Kidney (tissue), 13 donors: ENCODE measurements at regions not wholly inside any gene's neighbourhood (a gene's known extent, or its start where the extent isn't known, plus 50 kb on each side); places are given as distances from the start of the nearest gene placed in this dataset.
"Not testable (repeated sequence)": the region's sequence is repeated elsewhere in the genome, so short reads cannot be mapped to it uniquely, and the experiment has no call there.

Experiments
- DNase-seq, 5 donors: peaks; one replicate each; pipeline ENCODE4 v3.0.0-alpha.2; 2013 to 2020
- FAIRE-seq: peaks from 2 replicates; lab custom pipeline; 2012; peaks lifted over from hg19 to GRCh38; lab: Jason Lieb, UNC
- H3K27ac ChIP-seq, 2 donors: one replicate each; pipeline ENCODE4 v1.7.0; 2013; ENCODE audit warnings: low read depth in 2 of 2, low read length in 2 of 2, inconsistent platforms in 1 of 2
- H3K27me3 ChIP-seq: one replicate; pipeline ENCODE4 v1.7.1; 2013; ENCODE audit warnings: low read length, inconsistent platforms; ENCODE audit not compliant: control insufficient read depth, insufficient read depth
- H3K36me3 ChIP-seq, 3 donors: one replicate each; pipeline versions ENCODE4 v1.7.0 to v1.7.1; 2013; ENCODE audit warnings: low read length in 3 of 3, control low read depth in 1 of 3, inconsistent platforms in 1 of 3; ENCODE audit not compliant: insufficient read depth in 3 of 3, control insufficient read depth in 2 of 3
- H3K4me1 ChIP-seq, 3 donors: one replicate each; pipeline versions ENCODE4 v1.7.0 to v1.7.1; 2013; ENCODE audit warnings: low read length in 3 of 3, inconsistent platforms in 1 of 3, low read depth in 1 of 3; ENCODE audit not compliant: control insufficient read depth in 2 of 3, insufficient read depth in 2 of 3
- H3K4me3 ChIP-seq, 3 donors: one replicate each; pipeline versions ENCODE4 v1.7.0 to v1.8.1; 2013; ENCODE audit warnings: low read length in 3 of 3, control low read depth in 1 of 3, inconsistent platforms in 1 of 3
- H3K9ac ChIP-seq, 3 donors: one replicate each; pipeline versions ENCODE4 v1.7.0 to v1.7.1; 2013; ENCODE audit warnings: low read length in 3 of 3, control low read depth in 1 of 3, inconsistent platforms in 1 of 3
- H3K9me3 ChIP-seq, 3 donors: one replicate each; pipeline versions ENCODE4 v1.7.0 to v1.7.1; 2013; ENCODE audit warnings: low read length in 3 of 3, control low read depth in 1 of 3, inconsistent platforms in 1 of 3; ENCODE audit not compliant: control insufficient read depth in 2 of 3, insufficient read depth in 1 of 3
- CTCF ChIP-seq: IDR thresholded peaks from 3 replicates; pipeline ENCODE4 v1.5.1; 2012; ENCODE audit warnings: mild to moderate bottlenecking, moderate library complexity, borderline replicate concordance; ENCODE audit not compliant: insufficient read depth; ENCODE audit errors: extremely low read depth
- intact Hi-C: fragments of 100-400 bp; cut with DNase I; formaldehyde crosslinking; loops from one replicate; pipeline ENCODE4 v1.11.1; 2022
- donor health status: control.
- donor health status: control.
- donor health status: control.
- donor health status: control.
- donor health status: control.
- donor health status: DM: yes; HTN: yes; CAD: no.
- donor health status: Normal renal cell carcinoma (clear cell type).

DNA sequence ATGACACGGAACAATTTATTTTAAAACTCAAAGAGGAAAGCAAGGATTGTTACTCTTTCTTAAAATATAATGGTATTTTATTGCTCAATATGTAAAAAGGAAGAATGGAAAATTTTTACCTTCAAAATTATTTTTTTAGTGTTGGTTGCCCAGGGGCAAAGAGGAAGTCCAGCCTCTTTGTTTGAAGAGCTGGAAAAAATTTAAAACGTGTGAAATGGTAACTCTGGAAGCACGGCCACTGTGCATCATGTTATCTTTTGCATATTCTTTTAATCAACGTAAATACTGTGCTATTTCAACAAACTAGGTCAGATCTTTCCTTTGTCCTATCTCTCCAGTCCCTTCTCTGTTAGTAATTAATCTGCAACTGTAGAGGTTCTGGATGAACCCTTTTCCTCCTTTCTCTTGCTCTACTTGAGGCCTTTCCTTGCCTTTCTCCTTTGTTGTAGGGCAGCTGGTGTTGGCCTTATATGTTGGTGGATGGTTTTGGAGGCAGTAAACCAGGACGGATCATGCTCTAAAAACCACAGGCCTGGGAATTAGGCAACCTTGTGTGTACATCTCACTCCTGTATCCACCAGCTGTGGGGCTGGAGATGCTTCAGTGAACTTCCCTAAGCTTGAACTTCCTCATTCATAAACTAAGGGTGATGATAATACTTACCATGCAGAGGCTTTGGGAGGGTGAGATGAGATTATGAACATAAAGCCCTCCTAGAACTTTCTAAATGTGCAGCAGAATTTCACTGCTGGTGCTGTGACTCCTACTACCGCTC is 143.3 kb downstream of the PRL start:
- H3K9ac ChIP-seq = no peak overlapping the region
- no peaks in the 10 kb centered on the region for H3K9me3 ChIP-seq
- no peak for FAIRE-seq

GRCh38 chr6:22155551-22155950 is 141.3 kb downstream of the PRL start:
- Histone ChIP-seq H3K4me3 (no peak overlapping the region), H3K9ac (no peak overlapping the region), H3K27me3 (no peaks in the 10 kb centered on the region), H3K4me1 (peaks cover 1 to 4% (median 2%) of the 10 kb centered on the region in 3 donors), H3K27ac (no peak overlapping the region), H3K36me3 (no peaks in the 10 kb centered on the region), H3K9me3 (no peaks in the 10 kb centered on the region)
- no peak for TF ChIP-seq CTCF
- intact Hi-C loops = no loop called here
- DNase-seq (no peak), FAIRE-seq (no peak)

More for the DNA sequence above, 143.3 kb downstream of the PRL start:
- intact Hi-C loops = no loop called here
- no peaks in the 10 kb centered on the region for H3K27me3 ChIP-seq
- DNase-seq = no peak
- H3K36me3 ChIP-seq = no peaks in the 10 kb centered on the region
- H3K4me3 ChIP-seq = no peak overlapping the region
- H3K4me1 ChIP-seq = peaks cover 11 to 22% (median 16%) of the 10 kb centered on the region in 3 donors
- TF ChIP-seq CTCF = no peak
- no peak overlapping the region for H3K27ac ChIP-seq

DNA sequence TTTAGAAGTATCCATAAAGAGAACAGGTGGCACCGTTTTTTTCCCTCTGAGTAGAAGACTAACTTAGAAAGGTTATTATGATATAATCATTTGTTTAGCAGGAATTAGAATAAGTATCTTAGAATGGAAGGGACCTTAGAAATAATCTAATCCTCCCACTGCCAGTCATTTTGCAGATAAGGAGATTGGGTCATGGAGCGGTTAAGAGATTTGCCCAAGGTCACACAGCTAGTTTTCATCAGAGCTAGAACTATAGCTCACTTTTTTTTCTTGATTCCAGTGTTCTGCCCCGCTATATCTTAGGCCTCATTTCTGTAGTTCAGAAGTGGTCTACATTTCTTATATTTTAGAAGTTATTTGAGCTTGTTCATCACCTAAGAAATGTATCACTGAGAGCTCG is 139.6 kb downstream of the PRL start:
- TF ChIP-seq CTCF = no peak
- no peaks in the 10 kb centered on the region for H3K27me3 ChIP-seq
- no peak overlapping the region for H3K27ac ChIP-seq
- FAIRE-seq = no peak
- intact Hi-C loops = no loop called here
- H3K9ac ChIP-seq = no peak overlapping the region
- no peaks in the 10 kb centered on the region for H3K9me3 ChIP-seq
- no peak overlapping the region for H3K4me3 ChIP-seq
- H3K36me3 ChIP-seq = no peaks in the 10 kb centered on the region
- no peak for DNase-seq
- H3K4me1 ChIP-seq = no peaks in the 10 kb centered on the region

DNA sequence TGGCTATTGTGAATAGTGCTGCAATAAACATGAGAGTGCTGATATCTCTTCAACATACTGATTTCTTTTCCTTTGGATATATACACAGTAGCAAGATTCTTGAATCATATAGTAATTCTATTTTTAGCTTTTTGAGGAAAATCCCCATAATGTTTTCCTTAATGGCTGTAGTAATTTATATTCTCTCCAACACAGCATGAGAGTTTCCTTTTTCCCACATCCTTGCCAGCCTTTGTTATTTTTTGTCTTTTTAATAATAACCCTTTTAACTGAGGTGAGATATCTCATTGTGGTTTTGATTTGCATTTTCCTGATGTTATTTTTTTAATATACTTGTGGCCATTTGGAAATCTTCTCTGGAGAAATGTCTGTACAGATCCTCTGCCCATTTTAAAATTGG is 132.6 kb downstream of the PRL start:
- H3K27me3 ChIP-seq = no peaks in the 10 kb centered on the region
- H3K4me1 ChIP-seq = no peaks in the 10 kb centered on the region
- DNase-seq = no peak
- H3K9ac ChIP-seq = no peak overlapping the region
- intact Hi-C loops = no loop called here
- no peaks in the 10 kb centered on the region for H3K9me3 ChIP-seq
- no peak overlapping the region for H3K27ac ChIP-seq
- no peak for TF ChIP-seq CTCF
- H3K36me3 ChIP-seq = no peaks in the 10 kb centered on the region
- FAIRE-seq = no peak
- H3K4me3 ChIP-seq = no peak overlapping the region

DNA sequence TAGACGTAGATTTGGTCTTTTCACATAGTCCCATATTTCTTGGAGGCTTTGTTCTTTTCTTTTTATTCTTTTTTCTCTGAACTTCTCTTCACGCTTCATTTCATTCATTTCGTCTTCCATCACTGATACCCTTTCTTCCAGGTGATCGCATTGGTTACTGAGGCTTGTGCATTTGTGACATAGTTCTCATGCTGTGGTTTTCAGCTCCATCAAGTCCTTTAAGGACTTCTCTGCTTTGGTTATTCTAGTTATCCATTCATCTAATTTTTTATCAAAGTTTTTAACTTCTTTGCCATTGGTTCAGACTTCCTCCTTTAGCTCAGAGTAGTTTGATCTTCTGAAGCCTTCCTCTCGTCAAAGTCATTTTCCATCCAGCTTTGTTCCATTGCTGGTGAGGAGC is 125.8 kb downstream of the PRL start:
- H3K36me3 ChIP-seq, DNase-seq, H3K4me3 ChIP-seq, H3K27ac ChIP-seq, H3K4me1 ChIP-seq, FAIRE-seq, H3K9ac ChIP-seq, intact Hi-C loops, H3K27me3 ChIP-seq: not testable (repeated sequence)
- H3K9me3 ChIP-seq = peaks cover 0 to 13% (median 3%) of the 10 kb centered on the region in 3 donors
